Mammary epithelial cell (primary cell): ENCODE measurements at regions not wholly inside any gene's neighbourhood (a gene's known extent, or its start where the extent isn't known, plus 50 kb on each side); places are given as distances from the start of the nearest gene placed in this dataset.

Experiments
- EZH2 ChIP-seq: IDR thresholded peaks from 2 replicates; pipeline ENCODE4 v1.6.1; 2012; ENCODE audit warnings: low read length, inconsistent platforms, borderline replicate concordance
- TF ChIP-seq, protein P1 (sequence below), 2 donors: IDR thresholded peaks in 1 of 2; conservative IDR thresholded peaks in 1 of 2; 2 replicates each; pipeline ENCODE4 v1.5.1; 2011 to 2012; ENCODE audit warnings: inconsistent platforms in 2 of 2, low read length in 2 of 2, mild to moderate bottlenecking in 2 of 2, control low read depth in 1 of 2, low read depth in 1 of 2; ENCODE audit not compliant: insufficient read depth in 1 of 2; ENCODE audit errors: extremely low read depth in 1 of 2

GRCh38 chr1:194495434-194495833 is 1309.0 kb upstream of the B3GALT2 start:
- TF ChIP-seq, protein P1, sequence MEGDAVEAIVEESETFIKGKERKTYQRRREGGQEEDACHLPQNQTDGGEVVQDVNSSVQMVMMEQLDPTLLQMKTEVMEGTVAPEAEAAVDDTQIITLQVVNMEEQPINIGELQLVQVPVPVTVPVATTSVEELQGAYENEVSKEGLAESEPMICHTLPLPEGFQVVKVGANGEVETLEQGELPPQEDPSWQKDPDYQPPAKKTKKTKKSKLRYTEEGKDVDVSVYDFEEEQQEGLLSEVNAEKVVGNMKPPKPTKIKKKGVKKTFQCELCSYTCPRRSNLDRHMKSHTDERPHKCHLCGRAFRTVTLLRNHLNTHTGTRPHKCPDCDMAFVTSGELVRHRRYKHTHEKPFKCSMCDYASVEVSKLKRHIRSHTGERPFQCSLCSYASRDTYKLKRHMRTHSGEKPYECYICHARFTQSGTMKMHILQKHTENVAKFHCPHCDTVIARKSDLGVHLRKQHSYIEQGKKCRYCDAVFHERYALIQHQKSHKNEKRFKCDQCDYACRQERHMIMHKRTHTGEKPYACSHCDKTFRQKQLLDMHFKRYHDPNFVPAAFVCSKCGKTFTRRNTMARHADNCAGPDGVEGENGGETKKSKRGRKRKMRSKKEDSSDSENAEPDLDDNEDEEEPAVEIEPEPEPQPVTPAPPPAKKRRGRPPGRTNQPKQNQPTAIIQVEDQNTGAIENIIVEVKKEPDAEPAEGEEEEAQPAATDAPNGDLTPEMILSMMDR (conservative IDR thresholded peaks at IDR 0.05 in 1 of 2, IDR thresholded peaks at IDR 0.05 in 1 of 2; ENCODE audit: extremely low read depth in 1 of 2, insufficient read depth in 1 of 2, low read depth in 1 of 2, low read length in 2 of 2), result no peak
- no peak for TF ChIP-seq EZH2
